NCI-H128 (cell line): ENCODE measurements at regions not wholly inside any gene's neighbourhood (a gene's known extent, or its start where the extent isn't known, plus 50 kb on each side); places are given as distances from the start of the nearest gene placed in this dataset.

ENCODE experiments used
- DNase-seq: peaks from one replicate; lab custom pipeline; 2025; ENCODE audit not compliant: unreplicated experiment; lab: John Stamatoyannopoulos, UW

- peak; percentile 28 for DNase-seq
Measured at GRCh38 chr18:34977838-34978532, 63.2 kb upstream of the MAPRE2 start.

DNA sequence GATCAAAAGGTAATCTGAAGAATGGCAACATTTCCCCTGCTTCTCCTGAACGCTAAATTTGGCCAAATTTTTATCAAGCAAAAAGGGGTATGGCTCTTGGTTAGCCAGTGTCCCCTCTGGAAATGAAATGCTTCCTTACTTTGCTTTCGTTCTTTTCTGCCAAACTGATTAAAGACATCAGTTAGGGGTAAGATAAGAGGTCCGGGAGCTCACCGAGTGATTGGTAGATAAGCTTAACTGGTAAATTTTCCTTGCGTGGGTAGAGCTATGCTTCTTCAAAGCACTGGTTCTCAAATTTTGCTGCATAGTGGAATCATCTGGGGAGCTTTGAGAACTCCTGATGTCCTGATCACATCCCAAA lies 62.7 kb upstream of the MAPRE2 start:
- DNase-seq = no peak

DNA sequence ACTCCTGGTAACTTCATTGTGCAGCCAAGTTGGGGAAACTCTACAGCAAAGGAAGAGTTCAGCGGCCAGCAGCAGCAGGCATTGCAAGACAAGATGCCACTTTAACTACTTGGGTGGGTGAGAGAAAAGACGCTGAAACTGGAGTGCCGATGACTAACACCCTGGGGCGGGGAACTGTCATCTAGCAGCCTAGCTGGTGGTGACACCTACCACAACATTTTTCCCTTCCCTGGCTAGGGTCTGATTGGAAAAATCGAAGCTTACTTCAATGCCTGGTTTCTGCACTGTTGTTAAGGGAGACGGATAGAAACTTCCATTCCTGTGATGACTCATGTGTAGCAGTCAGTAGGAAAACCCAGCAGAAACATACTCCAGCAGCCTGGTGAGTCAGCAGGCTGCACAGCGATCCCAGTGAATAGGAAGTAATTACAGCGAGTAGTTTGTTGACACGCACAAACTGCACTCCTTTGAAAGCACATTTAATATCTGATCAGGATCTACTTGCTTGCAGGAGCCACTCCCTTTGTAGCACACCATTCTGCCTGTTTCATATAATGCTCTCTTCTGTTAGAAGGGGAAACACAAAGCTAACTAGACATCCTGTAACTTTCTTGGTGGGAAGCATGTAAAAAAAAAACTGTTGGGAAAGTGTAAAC lies 62.1 kb upstream of the MAPRE2 start:
- DNase-seq = peak; percentile 70

DNA sequence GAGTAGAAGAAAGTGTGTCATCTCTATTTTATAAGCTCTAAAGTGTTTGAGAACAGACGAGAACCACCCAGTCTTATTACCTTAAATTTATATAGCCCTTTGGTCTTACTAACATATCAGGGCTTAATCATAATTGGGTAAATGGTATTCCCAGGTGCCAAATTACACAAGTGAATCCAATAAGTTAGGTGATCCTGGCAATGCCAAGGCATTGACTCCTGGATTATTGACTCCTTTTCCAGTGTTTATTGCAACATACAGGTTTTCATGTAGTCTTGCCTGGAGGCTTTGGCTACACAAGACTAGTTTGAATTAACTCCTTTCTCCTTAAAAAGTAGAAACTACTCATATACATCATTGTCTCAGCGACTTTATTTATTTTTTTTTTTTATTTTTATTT lies 59.7 kb upstream of the MAPRE2 start:
- DNase-seq = no peak

DNA sequence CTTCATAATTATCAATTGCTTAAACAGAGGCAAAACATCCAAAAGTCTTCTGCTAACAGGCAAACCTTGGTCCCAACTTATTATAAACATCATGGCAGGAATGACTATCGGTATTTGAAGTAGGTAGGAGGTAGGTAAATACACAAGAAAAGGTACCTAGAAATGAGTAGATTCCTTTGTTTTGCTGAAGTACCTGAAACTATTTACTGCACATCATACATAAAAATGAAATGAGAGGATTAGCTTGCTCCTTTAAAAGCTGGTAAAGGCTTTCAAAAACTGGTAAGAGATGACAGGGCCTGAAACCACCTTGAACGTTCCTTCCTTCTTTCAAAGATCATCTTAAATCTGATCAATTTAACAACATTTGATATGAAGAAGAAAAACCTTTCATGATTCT lies 55.2 kb upstream of the MAPRE2 start:
- DNase-seq = no peak

GRCh38 chr18:34990597-34990996 lies 50.6 kb upstream of the MAPRE2 start:
- no peak for DNase-seq

- no peak for DNase-seq
Measured at GRCh38 chr18:34991152-34991551, 50.1 kb upstream of the MAPRE2 start.
